C4-2B (cell line): ENCODE measurements at regions not wholly inside any gene's neighbourhood (a gene's known extent, or its start where the extent isn't known, plus 50 kb on each side); places are given as distances from the start of the nearest gene placed in this dataset.

Source experiments
- ZFX ChIP-seq: fragments of 450-650 bp; IDR thresholded peaks from 2 replicates; pipeline ENCODE4 v1.6.1; 2017
- TF ChIP-seq, protein P1 (sequence below): fragments of 450-650 bp; conservative IDR thresholded peaks from 2 replicates; pipeline ENCODE4 v1.5.1; 2017; ENCODE audit warnings: mild to moderate bottlenecking

DNA sequence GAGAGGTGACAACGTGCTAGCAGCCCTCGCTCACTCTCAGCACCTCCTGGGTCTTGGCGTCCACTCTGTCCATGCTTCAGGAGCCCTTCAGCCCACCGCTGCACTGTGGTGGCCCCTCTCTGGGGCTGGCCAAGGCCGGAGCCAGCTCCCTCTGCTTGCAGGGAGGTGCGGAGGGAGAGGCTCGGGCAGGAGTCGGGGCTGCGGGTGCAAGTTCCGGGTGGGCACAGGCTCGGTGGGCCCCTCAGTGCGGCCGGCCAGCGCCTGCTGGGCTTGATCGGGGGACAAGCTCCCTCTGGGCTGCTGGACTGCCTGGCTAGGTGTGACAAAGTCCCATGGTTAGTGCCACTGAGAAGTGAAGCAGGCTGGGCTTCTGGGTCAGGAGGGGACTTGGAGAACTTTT, 245.8 kb downstream of the JRKL start:
- TF ChIP-seq, protein P1, sequence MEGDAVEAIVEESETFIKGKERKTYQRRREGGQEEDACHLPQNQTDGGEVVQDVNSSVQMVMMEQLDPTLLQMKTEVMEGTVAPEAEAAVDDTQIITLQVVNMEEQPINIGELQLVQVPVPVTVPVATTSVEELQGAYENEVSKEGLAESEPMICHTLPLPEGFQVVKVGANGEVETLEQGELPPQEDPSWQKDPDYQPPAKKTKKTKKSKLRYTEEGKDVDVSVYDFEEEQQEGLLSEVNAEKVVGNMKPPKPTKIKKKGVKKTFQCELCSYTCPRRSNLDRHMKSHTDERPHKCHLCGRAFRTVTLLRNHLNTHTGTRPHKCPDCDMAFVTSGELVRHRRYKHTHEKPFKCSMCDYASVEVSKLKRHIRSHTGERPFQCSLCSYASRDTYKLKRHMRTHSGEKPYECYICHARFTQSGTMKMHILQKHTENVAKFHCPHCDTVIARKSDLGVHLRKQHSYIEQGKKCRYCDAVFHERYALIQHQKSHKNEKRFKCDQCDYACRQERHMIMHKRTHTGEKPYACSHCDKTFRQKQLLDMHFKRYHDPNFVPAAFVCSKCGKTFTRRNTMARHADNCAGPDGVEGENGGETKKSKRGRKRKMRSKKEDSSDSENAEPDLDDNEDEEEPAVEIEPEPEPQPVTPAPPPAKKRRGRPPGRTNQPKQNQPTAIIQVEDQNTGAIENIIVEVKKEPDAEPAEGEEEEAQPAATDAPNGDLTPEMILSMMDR: no peak
- no peak for TF ChIP-seq ZFX
